Sciatic nerve (tissue), 2 donors: ENCODE measurements at regions not wholly inside any gene's neighbourhood (a gene's known extent, or its start where the extent isn't known, plus 50 kb on each side); places are given as distances from the start of the nearest gene placed in this dataset.

Source experiments
- ATAC-seq: fragments of 200-7000 bp; cut with Tn5 transposase; one replicate; pipeline ENCODE4 v1.9.1; 2020; ENCODE audit warnings: mild to moderate bottlenecking, moderate library complexity
- DNase-seq: peaks from one replicate; pipeline ENCODE4 v3.0.0-alpha.2; 2020; ENCODE audit warnings: low spot score
- intact Hi-C: fragments of 100-400 bp; cut with DNase I; formaldehyde crosslinking; loops from one replicate; pipeline ENCODE4 v1.14.2; 2022
- donor health status: DM: no; HTN: no; CAD: no.
- donor health status: DM: no; HTN: no; CAD: no.

GRCh38 chr2:147714582-147714981 lies 130.2 kb upstream of the ACVR2A start:
- no peak for ATAC-seq
- intact Hi-C loops = no loop called here
- DNase-seq = no peak

GRCh38 chr2:147713349-147713748 lies 131.5 kb upstream of the ACVR2A start:
- intact Hi-C loops = no loop called here
- DNase-seq = no peak
- no peak for ATAC-seq

GRCh38 chr2:147712051-147712450 lies 132.8 kb upstream of the ACVR2A start:
- intact Hi-C loops = no loop called here
- DNase-seq = no peak
- ATAC-seq = no peak

GRCh38 chr2:147711031-147711430 lies 133.8 kb upstream of the ACVR2A start:
- intact Hi-C loops = no loop called here

GRCh38 chr2:147709655-147710054 lies 135.2 kb upstream of the ACVR2A start:
- DNase-seq (no peak), ATAC-seq (no peak)
- intact Hi-C loops = no loop called here

More at GRCh38 chr2:147711031-147711430, 133.8 kb upstream of the ACVR2A start:
- no peak for ATAC-seq
- DNase-seq = no peak

GRCh38 chr2:147703171-147703570 lies 141.7 kb upstream of the ACVR2A start:
- ATAC-seq (no peak), DNase-seq (no peak)
- intact Hi-C loops = no loop called here

GRCh38 chr2:147698166-147698565 lies 146.7 kb upstream of the ACVR2A start:
- ATAC-seq (no peak), DNase-seq (no peak)
- intact Hi-C loops = no loop called here

GRCh38 chr2:147696426-147696825 lies 148.4 kb upstream of the ACVR2A start:
- intact Hi-C loops = no loop called here
- DNase-seq (no peak), ATAC-seq (no peak)

GRCh38 chr2:147689220-147689909 lies 155.5 kb upstream of the ACVR2A start:
- peak; percentile 73 for ATAC-seq
- intact Hi-C loops = no loop called here
- DNase-seq = no peak

GRCh38 chr2:147688242-147688641 lies 156.6 kb upstream of the ACVR2A start:
- no peak for ATAC-seq
- intact Hi-C loops = no loop called here
- DNase-seq = no peak

GRCh38 chr2:147686365-147686764 lies 158.5 kb upstream of the ACVR2A start:
- ATAC-seq (no peak), DNase-seq (no peak)
- intact Hi-C loops = no loop called here

GRCh38 chr2:147684903-147685302 lies 159.9 kb upstream of the ACVR2A start:
- ATAC-seq = no peak
- intact Hi-C loops = no loop called here
- DNase-seq = no peak

GRCh38 chr2:147683380-147683779 lies 161.4 kb upstream of the ACVR2A start:
- intact Hi-C loops = no loop called here
- no peak for ATAC-seq
- DNase-seq = no peak

- ATAC-seq = no peak
- intact Hi-C loops = no loop called here
- no peak for DNase-seq
These were observed 163.7 kb upstream of the ACVR2A start for GRCh38 chr2:147681093-147681492.

GRCh38 chr2:147679955-147680531 lies 164.8 kb upstream of the ACVR2A start:
- ATAC-seq = no peak
- DNase-seq = no peak
- intact Hi-C loops = no loop called here

GRCh38 chr2:147679191-147679954 lies 165.5 kb upstream of the ACVR2A start:
- intact Hi-C loops = no loop called here
- ATAC-seq = no peak
- no peak for DNase-seq

GRCh38 chr2:147665105-147665504 lies 179.7 kb upstream of the ACVR2A start:
- no peak for DNase-seq
- peak; percentile 56 for ATAC-seq
- intact Hi-C loops = no loop called here

- DNase-seq (no peak), ATAC-seq (no peak)
- intact Hi-C loops = no loop called here
These were observed 180.9 kb upstream of the ACVR2A start for GRCh38 chr2:147663962-147664361.

- DNase-seq = no peak
- intact Hi-C loops = no loop called here
- no peak for ATAC-seq
These were observed 181.5 kb upstream of the ACVR2A start for GRCh38 chr2:147663153-147663961.

GRCh38 chr2:147662221-147662620 lies 182.6 kb upstream of the ACVR2A start:
- ATAC-seq = no peak
- DNase-seq = no peak
- intact Hi-C loops = no loop called here
